ENCODE measurements at regions not wholly inside any gene's neighbourhood (a gene's known extent, or its start where the extent isn't known, plus 50 kb on each side); places are given as distances from the start of the nearest gene placed in this dataset.

DNA sequence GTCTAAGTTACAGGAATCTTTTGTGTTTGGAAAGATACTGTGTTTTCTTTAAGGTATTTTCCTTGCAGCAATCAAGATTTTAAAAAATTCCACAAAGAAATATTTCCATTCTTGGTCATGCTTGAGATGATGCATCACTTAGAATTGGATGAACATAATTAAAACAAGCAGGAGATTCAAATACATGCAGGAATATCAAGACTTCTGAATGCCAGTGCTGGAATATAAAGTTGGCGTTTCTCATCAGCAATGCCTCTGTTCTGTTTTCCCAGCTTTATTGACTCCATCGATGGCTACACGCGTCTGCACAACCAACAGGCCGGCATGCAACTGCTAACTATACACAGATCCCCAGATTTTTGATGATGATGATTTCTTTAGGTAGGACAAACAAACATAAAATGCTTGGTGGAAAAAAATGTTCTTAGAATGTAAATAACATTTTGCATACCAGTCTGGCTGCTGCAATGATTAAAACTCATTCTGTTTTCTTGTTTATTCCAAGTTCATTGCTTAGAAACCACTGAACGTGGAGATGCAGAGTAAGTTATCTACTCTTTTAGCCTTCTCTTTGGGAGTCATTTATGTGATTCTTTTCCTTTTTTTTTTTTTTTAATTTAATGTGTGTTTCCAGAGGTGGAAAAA, 91.3 kb upstream of the FAM171A1 start:
- no peak for DNase-seq (ENCODE audit: low spot score)

- DNase-seq (ENCODE audit: low spot score), result no peak
Measured at GRCh38 chr10:15461353-15462108, 90.4 kb upstream of the FAM171A1 start.

- DNase-seq (ENCODE audit: low spot score), result no peak
Measured at GRCh38 chr10:15460661-15461060, 89.6 kb upstream of the FAM171A1 start.

GRCh38 chr10:15459218-15459617, 88.1 kb upstream of the FAM171A1 start:
- DNase-seq (ENCODE audit: low spot score), result no peak

DNA sequence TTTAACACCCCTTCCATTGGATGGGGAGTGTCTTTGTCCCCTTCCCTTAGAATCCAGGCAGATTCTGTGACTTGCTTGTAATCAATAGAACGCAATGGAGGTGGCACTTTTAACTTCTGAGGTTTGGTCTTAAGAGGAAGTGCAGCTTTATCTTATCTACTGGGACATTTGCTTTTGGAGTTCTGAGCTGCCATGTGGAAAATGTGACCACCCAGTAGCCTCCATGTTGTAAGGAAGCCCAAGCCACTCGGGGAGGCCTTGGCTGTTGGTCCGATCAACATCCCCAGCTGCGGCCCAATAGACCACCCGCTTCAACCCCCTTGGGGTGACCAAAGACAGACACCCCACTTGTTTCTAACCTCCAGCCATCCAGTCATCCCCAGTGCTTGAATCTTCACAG, 86.3 kb upstream of the FAM171A1 start:
- DNase-seq (ENCODE audit: low spot score), result no peak

DNA sequence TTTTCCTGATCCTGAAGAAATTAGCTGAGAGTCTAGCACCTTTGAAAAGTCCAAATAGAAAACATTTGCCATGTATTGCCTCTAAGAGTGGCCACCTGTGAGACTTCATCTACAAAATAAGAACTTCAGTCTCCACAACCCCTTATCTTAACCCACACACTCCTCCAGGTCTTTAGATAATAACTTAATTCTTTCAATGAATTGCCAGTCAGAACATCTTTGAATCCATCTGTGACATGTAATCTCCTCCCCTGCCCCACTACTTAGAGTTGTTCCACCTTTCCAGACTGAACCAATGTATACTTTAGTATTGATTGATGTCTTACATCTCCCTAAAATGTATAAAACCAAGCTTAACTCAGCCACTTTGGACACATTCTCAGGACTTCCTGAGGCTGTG, 84.4 kb upstream of the FAM171A1 start:
- no peak for DNase-seq (ENCODE audit: low spot score)

DNA sequence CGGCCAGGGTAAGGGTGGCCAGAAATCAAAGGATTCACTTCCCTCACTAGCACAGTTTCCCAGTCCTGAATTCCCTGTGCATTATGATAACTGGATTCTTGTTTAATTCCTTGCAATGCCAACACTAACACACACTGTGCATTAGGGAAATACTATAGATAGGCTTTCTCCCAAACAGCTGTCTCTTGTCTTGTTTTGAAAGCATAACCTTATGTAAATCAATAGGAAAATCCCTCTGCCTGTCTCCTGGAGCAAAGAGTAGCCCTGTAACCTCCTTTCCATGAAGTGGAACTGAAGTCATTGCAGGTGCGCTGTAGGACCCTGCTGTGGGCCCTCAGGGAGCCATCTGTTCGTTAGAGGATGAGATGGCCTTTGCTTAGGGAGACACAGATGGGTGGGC, 82.8 kb upstream of the FAM171A1 start:
- DNase-seq (ENCODE audit: low spot score), result peak; percentile 51

DNA sequence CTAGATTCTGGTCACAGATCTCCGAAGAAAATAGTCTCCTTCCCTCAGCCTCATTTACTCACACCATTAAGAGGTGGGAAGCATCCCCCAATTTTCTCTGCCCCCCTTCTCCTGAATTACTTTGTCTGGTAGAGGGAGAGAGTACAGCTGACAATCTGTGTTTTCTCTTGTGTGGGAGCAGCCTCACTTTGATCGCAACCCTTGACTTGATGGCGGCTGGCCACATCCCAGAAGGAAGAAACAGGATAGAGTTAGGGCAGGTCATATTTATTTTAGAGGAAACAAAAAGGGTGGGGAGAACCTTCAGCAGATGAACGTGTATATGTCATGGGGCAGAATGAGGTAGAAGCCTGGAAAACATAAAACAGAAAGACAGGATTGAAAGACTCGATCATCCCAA, 82.4 kb upstream of the FAM171A1 start:
- DNase-seq (ENCODE audit: low spot score), result no peak

GRCh38 chr10:15452545-15452944, 81.5 kb upstream of the FAM171A1 start:
- no peak for DNase-seq (ENCODE audit: low spot score)

DNA sequence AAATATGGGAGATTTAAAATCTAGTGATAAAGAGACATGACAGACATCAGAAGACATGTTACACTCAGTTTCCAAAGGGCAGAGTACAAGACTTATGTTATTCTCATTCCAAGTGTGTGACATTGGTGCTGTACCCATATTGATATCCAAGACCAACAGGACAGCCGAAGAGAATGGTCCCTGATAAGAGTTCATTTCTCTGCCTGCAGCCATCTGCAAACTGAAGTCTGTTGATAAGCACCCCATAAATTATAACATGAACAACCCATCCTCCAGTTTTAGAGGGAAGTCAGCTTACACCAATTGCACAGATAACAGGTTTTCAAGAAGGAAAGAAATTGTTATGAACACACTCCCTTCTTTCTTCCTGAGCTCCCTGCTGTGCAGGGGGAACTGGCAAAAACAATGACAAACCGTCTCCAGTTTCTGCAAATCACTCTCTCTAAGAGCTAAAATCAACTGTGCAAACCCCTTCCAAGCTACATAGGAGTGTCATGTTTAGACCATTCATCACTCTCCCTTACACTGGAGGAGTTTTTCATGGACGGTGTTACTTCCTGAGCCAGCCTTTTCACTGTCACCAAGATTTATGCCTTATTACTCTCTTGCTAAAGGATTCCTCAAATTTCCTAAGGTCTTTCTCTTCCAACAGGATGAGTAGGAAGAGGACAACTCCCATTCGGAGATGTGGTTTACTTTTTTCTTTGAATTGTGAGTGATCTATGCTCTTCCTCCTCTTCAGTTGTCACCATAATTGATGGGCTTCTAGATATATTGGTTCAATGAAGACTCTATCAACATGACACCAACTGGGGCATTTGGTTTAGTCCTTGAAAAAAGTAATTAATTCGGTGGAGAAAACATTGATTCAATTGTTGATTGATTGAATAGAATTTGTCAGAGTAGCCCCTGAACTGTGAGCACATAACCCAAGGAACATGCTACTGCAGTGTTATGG, 80.3 kb upstream of the FAM171A1 start:
- DNase-seq (ENCODE audit: low spot score), result no peak

DNA sequence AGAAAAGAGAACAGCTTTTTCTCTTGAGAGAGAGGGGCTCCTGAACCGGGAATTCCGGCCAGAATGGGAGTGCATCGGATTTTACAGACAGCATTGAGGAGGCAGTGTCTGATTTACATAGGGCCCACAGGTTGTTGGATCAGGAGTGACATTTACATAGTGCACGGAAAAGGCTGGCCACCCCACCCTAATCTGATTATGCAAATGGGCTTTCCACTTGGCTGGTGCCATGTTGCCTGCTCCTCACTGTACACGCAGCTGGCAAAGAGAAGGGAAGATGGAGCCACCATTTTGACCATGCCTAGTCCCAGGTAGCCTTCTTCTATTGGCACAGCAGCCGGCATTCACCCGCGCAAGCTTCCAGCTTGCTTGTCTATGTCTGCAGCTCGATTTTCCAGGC, 77.5 kb upstream of the FAM171A1 start:
- DNase-seq (ENCODE audit: low spot score), result no peak

GRCh38 chr10:15445006-15445390, 73.9 kb upstream of the FAM171A1 start:
- no peak for DNase-seq (ENCODE audit: low spot score)

DNA sequence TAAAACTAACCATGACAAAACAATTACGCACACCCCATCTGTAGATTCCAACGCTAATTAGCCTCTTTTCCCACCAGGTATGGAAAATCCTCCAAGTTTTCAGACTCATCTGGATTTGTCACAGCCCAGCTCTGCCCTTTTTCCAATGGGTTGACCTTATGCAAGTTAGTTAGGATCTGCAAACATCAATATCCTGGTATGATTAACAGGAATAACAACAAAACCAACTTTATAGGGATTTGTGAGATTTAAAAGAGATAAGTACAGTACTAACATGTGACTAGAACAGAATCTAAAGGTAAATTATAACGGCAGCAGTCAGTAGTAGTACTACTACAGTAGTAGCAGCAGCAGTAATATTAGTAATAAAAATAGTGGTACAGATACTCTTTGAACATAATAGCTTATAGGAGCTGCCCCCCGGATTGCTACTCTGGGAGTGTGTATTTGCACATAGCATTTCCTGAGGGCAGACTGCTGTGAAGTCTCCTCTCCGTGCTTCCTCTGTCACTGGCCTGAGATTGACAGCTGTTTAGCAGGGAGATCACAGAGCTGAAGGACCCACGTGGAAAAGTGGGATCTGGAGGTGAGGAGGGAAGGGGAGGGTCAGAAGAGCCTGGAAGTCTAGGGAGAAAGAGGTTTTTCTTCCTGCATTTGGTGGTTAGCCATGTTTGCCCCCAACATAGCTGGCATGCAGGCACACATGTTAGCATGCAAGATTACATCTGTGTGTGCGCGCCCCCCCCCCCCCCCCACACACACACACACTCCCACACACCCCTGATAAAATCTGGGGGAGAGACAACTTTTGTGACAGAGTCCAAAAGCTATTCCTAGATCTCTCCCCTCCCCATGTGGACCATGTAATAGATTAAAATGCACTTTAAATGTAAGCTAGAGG, 73.3 kb upstream of the FAM171A1 start:
- no peak for DNase-seq (ENCODE audit: low spot score)

GRCh38 chr10:15442056-15442455, 71.0 kb upstream of the FAM171A1 start:
- DNase-seq (ENCODE audit: low spot score), result no peak

- peak; percentile 69 for DNase-seq (ENCODE audit: low spot score)
Measured at GRCh38 chr10:15440204-15440711, 69.2 kb upstream of the FAM171A1 start.

GRCh38 chr10:15439341-15439842, 68.3 kb upstream of the FAM171A1 start:
- DNase-seq (ENCODE audit: low spot score), result peak; percentile 86

DNA sequence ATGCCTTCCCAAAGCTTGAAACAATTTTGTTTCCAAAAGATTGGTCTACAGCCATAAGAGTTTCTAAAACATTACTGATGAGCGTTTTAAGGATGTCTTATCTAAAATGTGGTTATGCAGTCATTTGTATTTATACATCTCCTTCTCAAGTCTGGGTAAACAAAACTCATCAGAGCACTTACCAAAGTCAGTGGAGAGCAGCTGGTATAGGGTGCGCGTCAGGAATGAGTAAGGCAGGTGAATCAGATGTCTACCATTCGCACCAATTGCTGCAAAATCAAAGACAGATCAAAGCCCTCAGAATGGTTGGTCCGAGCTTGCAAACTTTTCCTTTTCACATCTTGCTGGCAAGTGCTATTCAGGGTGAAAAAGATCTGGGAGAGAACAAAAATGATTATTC, 65.6 kb upstream of the FAM171A1 start:
- DNase-seq (ENCODE audit: low spot score), result no peak

- peak; percentile 87 for DNase-seq (ENCODE audit: low spot score)
Measured at GRCh38 chr10:15433850-15434537, 62.9 kb upstream of the FAM171A1 start.

DNA sequence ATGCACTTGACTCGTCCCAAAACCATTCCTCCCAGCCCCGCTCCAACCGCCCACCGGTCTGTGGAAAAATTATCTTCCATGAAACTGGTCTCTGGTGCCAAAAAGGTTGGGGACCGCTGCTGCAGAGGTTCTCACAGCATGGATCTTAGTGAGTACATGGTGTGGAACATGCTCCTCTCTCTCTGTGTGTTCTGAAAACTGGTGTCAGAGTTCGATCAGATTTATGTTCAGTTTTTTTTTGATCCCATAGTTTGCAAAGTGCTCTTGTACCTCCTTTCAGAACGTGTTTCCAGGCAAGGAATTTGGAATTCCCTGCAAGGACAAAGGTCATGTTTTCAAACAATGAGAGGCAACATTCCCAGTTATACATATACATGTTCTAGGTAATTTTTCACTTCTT, 61.2 kb upstream of the FAM171A1 start:
- DNase-seq (ENCODE audit: low spot score), result no peak

GRCh38 chr10:15430969-15431771, 60.1 kb upstream of the FAM171A1 start:
- DNase-seq (ENCODE audit: low spot score), result no peak

Data from cerebellar cortex (tissue), 1 donor.